NCI-H524 (cell line): ENCODE measurements at regions not wholly inside any gene's neighbourhood (a gene's known extent, or its start where the extent isn't known, plus 50 kb on each side); places are given as distances from the start of the nearest gene placed in this dataset.
A peak's percentile ranks its signal among the peaks of the same experiment; 100 is the strongest.

ENCODE experiments used
- DNase-seq, 2 experiments: peaks; one replicate each; lab custom pipeline; 2025; lab: John Stamatoyannopoulos, UW

- DNase-seq: no peak
These were observed 679.3 kb downstream of the DHX35 start for GRCh38 chr20:39641423-39641822.

- DNase-seq: no peak
These were observed 678.0 kb downstream of the DHX35 start for GRCh38 chr20:39640147-39640546.

- DNase-seq: no peak
These were observed 676.6 kb downstream of the DHX35 start for GRCh38 chr20:39638731-39639130.

GRCh38 chr20:39633689-39634088 is 671.5 kb downstream of the DHX35 start:
- no peak for DNase-seq

- no peak for DNase-seq
These were observed 670.6 kb downstream of the DHX35 start for GRCh38 chr20:39632757-39633156.

GRCh38 chr20:39632176-39632575 is 670.0 kb downstream of the DHX35 start:
- no peak for DNase-seq

- DNase-seq: no peak
These were observed 669.4 kb downstream of the DHX35 start for GRCh38 chr20:39631557-39631956.

- DNase-seq: peak; percentile 40 to 81
These were observed 668.2 kb downstream of the DHX35 start for GRCh38 chr20:39630215-39630908.

GRCh38 chr20:39627765-39628164 is 665.6 kb downstream of the DHX35 start:
- DNase-seq: no peak

GRCh38 chr20:39624316-39624715 is 662.2 kb downstream of the DHX35 start:
- no peak for DNase-seq

GRCh38 chr20:39623584-39624234 is 661.6 kb downstream of the DHX35 start:
- no peak for DNase-seq

- no peak for DNase-seq
These were observed 657.2 kb downstream of the DHX35 start for GRCh38 chr20:39619271-39619785.

- no peak for DNase-seq
These were observed 649.8 kb downstream of the DHX35 start for GRCh38 chr20:39611901-39612300.

- no peak for DNase-seq
These were observed 645.0 kb downstream of the DHX35 start for GRCh38 chr20:39607141-39607540.

- DNase-seq: no peak
These were observed 643.8 kb downstream of the DHX35 start for GRCh38 chr20:39605908-39606307.

- DNase-seq: no peak
These were observed 643.2 kb downstream of the DHX35 start for GRCh38 chr20:39605361-39605760.

GRCh38 chr20:39603219-39603618 is 641.1 kb downstream of the DHX35 start:
- no peak for DNase-seq

- no peak for DNase-seq
These were observed 640.5 kb downstream of the DHX35 start for GRCh38 chr20:39602649-39603048.

GRCh38 chr20:39600871-39601270 is 638.7 kb downstream of the DHX35 start:
- no peak for DNase-seq

- DNase-seq: no peak
These were observed 638.0 kb downstream of the DHX35 start for GRCh38 chr20:39600156-39600555.

GRCh38 chr20:39596554-39596953 is 634.4 kb downstream of the DHX35 start:
- no peak for DNase-seq

- DNase-seq: no peak
These were observed 630.2 kb downstream of the DHX35 start for GRCh38 chr20:39592371-39592770.

- DNase-seq: no peak
These were observed 626.1 kb downstream of the DHX35 start for GRCh38 chr20:39588148-39588757.
